MCF 10A (cell line): ENCODE measurements at regions not wholly inside any gene's neighbourhood (a gene's known extent, or its start where the extent isn't known, plus 50 kb on each side); places are given as distances from the start of the nearest gene placed in this dataset.

Experiments
- BruUV-seq: library from RNA; stranded (reverse); fragments of 400-500 nt; replicated peaks from 2 replicates; lab custom pipeline; 2021; lab: Mats Ljungman, UMichigan
- CTCF ChIA-PET: fragments of 300-600 bp; sonication (Branson Sonifier 250); formaldehyde crosslinking; extraction: SDS; loops from one replicate; lab custom pipeline; 2021; ENCODE audit warnings: antibody characterized with exemption, inconsistent platforms; lab: Yijun Ruan, JAX
- POLR2A ChIA-PET: fragments of 300-600, 350-650 bp; sonication (Branson Sonifier 250); formaldehyde crosslinking; extraction: SDS; loops from one replicate; lab custom pipeline; 2020; ENCODE audit warnings: antibody characterized with exemption, inconsistent platforms; lab: Yijun Ruan, JAX
- DNase-seq: peaks from one replicate; pipeline ENCODE4 v3.0.0-alpha.2; 2018; ENCODE audit not compliant: unreplicated experiment
- H3K27ac Mint-ChIP-seq: one replicate; pipeline ENCODE4 v1.8.0; 2022; ENCODE audit warnings: mild to moderate bottlenecking, low read depth, mixed read lengths; ENCODE audit not compliant: unreplicated experiment
- H3K27me3 Mint-ChIP-seq: one replicate; pipeline ENCODE4 v1.8.0; 2022; ENCODE audit warnings: mixed read lengths; ENCODE audit not compliant: insufficient read depth, unreplicated experiment
- H3K36me3 Mint-ChIP-seq: one replicate; pipeline ENCODE4 v1.8.0; 2022; ENCODE audit warnings: mild to moderate bottlenecking, moderate library complexity, mixed read lengths; ENCODE audit not compliant: insufficient read depth, unreplicated experiment
- H3K4me1 Mint-ChIP-seq: one replicate; pipeline ENCODE4 v1.8.0; 2022; ENCODE audit warnings: mixed read lengths; ENCODE audit not compliant: insufficient read depth, unreplicated experiment
- H3K4me3 Mint-ChIP-seq: one replicate; pipeline ENCODE4 v1.8.0; 2022; ENCODE audit warnings: mild to moderate bottlenecking, moderate library complexity, mixed read lengths; ENCODE audit not compliant: unreplicated experiment
- H3K9me3 Mint-ChIP-seq: one replicate; pipeline ENCODE4 v1.8.0; 2022; ENCODE audit warnings: mixed read lengths; ENCODE audit not compliant: unreplicated experiment
- intact Hi-C: fragments of 100-400 bp; cut with micrococcal nuclease; formaldehyde crosslinking; loops from 2 replicates; pipeline ENCODE4 v1.14.1; 2022
- TF ChIP-seq, protein P1 (sequence below): fragments of 200-600 bp; IDR thresholded peaks from one replicate; pipeline ENCODE4 v1.8.0; 2022; ENCODE audit warnings: antibody characterized with exemption, mild to moderate bottlenecking; ENCODE audit not compliant: unreplicated experiment

GRCh38 chr19:33946535-33947264, 150.0 kb downstream of the KCTD15 start:
- ChIA-PET POLR2A (no interaction called here), CTCF (interaction anchor here (0.6 to 1.8 kb wide), 10 partner anchors 9 to 801 kb away, joined by 3 to 7 read pairs (median 3); no protein-coding TSS in a partner anchor)
- no peaks in the 10 kb centered on the region for H3K27me3 Mint-ChIP-seq
- no peaks in the 10 kb centered on the region for H3K4me1 Mint-ChIP-seq
- peaks cover 8% of the 10 kb centered on the region for H3K9me3 Mint-ChIP-seq
- intact Hi-C loops: no loop called here
- no peak overlapping the region for H3K27ac Mint-ChIP-seq
- BruUV-seq: no TSS peak
- no peak for DNase-seq
- no peaks in the 10 kb centered on the region for H3K36me3 Mint-ChIP-seq
- H3K4me3 Mint-ChIP-seq: no peak overlapping the region
- TF ChIP-seq, protein P1, sequence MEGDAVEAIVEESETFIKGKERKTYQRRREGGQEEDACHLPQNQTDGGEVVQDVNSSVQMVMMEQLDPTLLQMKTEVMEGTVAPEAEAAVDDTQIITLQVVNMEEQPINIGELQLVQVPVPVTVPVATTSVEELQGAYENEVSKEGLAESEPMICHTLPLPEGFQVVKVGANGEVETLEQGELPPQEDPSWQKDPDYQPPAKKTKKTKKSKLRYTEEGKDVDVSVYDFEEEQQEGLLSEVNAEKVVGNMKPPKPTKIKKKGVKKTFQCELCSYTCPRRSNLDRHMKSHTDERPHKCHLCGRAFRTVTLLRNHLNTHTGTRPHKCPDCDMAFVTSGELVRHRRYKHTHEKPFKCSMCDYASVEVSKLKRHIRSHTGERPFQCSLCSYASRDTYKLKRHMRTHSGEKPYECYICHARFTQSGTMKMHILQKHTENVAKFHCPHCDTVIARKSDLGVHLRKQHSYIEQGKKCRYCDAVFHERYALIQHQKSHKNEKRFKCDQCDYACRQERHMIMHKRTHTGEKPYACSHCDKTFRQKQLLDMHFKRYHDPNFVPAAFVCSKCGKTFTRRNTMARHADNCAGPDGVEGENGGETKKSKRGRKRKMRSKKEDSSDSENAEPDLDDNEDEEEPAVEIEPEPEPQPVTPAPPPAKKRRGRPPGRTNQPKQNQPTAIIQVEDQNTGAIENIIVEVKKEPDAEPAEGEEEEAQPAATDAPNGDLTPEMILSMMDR: no peak

DNA sequence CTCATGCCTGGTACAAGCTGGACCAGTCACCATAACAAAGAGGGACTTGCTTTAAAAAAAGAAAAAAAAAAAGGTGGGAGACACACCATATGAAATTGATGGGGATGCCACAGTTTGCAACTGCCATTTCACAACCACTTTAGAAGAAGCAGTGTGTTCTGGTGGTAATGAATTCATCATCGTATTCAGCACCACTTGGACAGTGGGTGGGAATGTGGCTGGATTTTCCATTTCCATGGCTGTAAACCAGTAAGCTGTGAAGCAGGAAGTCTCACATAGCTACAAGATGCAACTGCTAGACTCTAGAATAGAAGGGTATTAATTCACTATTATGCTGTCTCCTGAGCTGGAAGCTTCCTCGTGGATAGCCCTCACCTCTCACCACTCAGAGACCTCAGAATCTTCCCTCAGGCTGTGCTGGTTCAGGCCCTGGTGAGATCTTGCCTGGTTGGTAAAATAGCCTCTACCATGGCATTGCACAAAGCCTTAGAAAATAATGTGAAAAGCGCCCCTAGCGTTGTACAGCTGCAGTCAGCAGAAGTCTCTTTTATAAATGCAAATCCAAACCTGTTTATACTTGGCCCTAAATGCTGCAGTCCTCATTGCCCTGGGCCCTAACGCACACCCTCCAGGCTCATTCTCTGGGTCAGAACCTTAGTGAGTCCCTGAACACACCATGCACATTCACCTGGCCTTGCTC, 150.7 kb downstream of the KCTD15 start:
- no TSS peak for BruUV-seq
- H3K27me3 Mint-ChIP-seq: no peaks in the 10 kb centered on the region
- no peaks in the 10 kb centered on the region for H3K36me3 Mint-ChIP-seq
- peaks cover under 1% of the 10 kb centered on the region for H3K9me3 Mint-ChIP-seq
- no peaks in the 10 kb centered on the region for H3K4me1 Mint-ChIP-seq
- TF ChIP-seq, protein P1: peak; percentile 4
- peak; percentile 18 for DNase-seq
- H3K27ac Mint-ChIP-seq: no peak overlapping the region
- POLR2A ChIA-PET: interaction anchor here (0.6 kb wide), 1 partner anchor 770 kb away, joined by 3 read pairs; no protein-coding TSS in a partner anchor
- intact Hi-C loops: no loop called here
- CTCF ChIA-PET: interaction anchor here (0.6 to 1.9 kb wide), 12 partner anchors 8 to 178 kb away, joined by 3 to 7 read pairs (median 3); no protein-coding TSS in a partner anchor
- H3K4me3 Mint-ChIP-seq: no peak overlapping the region

DNA sequence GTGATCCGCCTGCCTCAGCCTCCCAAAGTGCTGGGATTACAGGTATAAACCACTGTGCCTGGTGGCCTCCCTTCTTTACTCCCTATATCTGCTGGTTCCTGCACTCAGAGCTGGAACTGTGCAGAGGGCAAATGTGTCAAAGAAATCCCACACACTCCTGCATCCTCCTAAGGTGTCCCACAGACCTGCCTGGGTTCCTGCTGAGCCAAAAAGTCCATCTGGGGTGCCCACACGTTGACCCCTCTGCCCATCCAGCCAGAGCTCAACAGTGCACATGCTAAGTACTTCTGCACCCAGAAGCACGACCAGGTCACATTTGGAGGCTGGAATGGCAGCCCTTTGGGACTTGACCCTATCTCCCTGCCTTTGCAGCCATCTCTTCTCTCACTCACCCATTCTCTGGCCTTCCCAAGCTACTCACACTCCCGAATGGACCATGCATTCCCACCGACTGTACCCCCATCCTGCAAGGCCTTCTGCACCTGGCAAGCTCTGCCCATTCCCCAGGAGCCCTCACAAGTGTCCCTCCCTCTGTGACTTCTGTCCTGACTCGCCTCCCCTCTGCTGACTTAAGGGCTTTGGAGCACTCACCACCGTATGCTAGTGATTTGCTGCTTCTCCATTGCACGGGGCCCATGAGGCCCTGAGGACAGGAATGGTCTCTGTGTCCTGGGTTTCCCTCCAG, 152.1 kb downstream of the KCTD15 start:
- H3K27me3 Mint-ChIP-seq: no peaks in the 10 kb centered on the region
- DNase-seq: no peak
- no peaks in the 10 kb centered on the region for H3K4me1 Mint-ChIP-seq
- TF ChIP-seq, protein P1: no peak
- ChIA-PET POLR2A (no interaction called here), CTCF (interaction anchor here (0.6 to 1.9 kb wide), 6 partner anchors 8 to 171 kb away, joined by 3 to 5 read pairs (median 3); no protein-coding TSS in a partner anchor)
- BruUV-seq: no TSS peak
- H3K4me3 Mint-ChIP-seq: no peak overlapping the region
- H3K36me3 Mint-ChIP-seq: no peaks in the 10 kb centered on the region
- H3K27ac Mint-ChIP-seq: no peak overlapping the region
- no peaks in the 10 kb centered on the region for H3K9me3 Mint-ChIP-seq
- intact Hi-C loops: no loop called here
